ENCODE measurements at regions not wholly inside any gene's neighbourhood (a gene's known extent, or its start where the extent isn't known, plus 50 kb on each side); places are given as distances from the start of the nearest gene placed in this dataset.

DNA sequence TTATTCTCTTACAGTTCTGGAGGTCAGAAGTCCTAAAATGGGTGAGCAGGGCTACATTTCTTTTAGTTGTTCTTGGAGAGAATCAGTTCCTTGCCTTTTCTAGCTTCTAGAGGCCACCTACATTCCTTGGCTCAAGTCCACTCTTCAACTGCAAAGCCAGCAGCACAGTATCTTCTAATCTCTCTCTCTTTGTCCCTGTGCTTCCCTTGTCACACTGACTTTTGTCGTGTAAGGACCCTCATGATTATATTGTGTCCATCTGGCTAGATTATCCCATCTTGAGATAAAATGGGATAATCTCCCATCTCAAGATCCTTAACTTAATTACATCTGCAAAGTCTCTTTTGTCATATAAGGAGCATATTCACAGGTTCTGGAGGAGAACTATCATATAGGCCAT lies 359.0 kb downstream of the ADRA2A start:
- intact Hi-C loops (cut with DNase I; ENCODE audit: low total_unique reads), result no loop called here
- no peak for DNase-seq (ENCODE audit: low spot score in 2 of 2)
- TF ChIP-seq, protein P1, sequence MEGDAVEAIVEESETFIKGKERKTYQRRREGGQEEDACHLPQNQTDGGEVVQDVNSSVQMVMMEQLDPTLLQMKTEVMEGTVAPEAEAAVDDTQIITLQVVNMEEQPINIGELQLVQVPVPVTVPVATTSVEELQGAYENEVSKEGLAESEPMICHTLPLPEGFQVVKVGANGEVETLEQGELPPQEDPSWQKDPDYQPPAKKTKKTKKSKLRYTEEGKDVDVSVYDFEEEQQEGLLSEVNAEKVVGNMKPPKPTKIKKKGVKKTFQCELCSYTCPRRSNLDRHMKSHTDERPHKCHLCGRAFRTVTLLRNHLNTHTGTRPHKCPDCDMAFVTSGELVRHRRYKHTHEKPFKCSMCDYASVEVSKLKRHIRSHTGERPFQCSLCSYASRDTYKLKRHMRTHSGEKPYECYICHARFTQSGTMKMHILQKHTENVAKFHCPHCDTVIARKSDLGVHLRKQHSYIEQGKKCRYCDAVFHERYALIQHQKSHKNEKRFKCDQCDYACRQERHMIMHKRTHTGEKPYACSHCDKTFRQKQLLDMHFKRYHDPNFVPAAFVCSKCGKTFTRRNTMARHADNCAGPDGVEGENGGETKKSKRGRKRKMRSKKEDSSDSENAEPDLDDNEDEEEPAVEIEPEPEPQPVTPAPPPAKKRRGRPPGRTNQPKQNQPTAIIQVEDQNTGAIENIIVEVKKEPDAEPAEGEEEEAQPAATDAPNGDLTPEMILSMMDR (IDR thresholded peaks at IDR 0.05), result no peak
- no peak for TF ChIP-seq POLR2A (IDR thresholded peaks at IDR 0.05)
- 72 to 78% methylated on average over 1 of the region's 1 CpG for WGBS, 2 donors
- no peak overlapping the region for H3K4me3 ChIP-seq (ENCODE audit: low read depth, poor library complexity, severe bottlenecking)

DNA sequence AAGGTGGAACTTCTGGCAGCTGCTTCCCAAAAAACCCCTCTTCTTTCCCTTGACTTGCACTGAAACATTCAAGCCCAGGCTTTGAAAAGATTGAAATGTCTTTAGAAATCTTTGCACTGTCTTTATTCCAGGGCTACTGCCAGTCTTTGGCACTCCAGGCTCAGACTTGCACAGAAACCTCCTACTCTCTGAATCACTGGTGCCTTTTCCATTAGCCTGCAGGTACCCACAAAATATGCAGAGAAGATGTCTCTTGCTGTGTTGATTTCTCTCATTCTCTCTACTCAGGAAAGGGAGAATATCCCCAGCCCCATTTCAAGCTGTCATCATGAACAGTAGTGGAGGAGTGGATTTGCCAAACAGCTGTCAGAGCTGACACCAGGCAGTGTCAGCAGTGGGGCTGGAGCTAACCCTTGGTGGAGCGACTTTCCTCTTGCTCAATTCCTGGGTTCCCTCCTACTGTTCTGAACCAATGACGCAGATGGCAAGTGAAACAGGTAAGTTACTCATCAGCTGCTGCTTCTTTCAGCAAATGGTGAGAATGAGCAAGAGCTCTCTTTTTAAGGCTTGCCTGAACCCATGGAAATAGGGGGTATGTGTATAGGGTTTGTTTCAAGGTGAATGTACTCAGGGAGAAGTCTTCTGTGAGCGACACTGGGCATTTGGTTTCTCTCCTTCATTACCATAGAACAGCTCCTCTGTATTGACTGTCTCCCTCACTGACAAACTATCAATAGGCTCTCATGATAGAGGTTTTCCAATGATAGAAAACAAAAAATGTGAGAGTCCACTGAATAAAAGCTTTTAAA lies 362.4 kb downstream of the ADRA2A start:
- intact Hi-C loops (cut with DNase I; ENCODE audit: low total_unique reads), result no loop called here
- no peak for DNase-seq (ENCODE audit: low spot score in 2 of 2)
- TF ChIP-seq POLR2A (IDR thresholded peaks at IDR 0.05), result no peak
- TF ChIP-seq, protein P1 (IDR thresholded peaks at IDR 0.05), result no peak
- no peak overlapping the region for H3K4me3 ChIP-seq (ENCODE audit: low read depth, poor library complexity, severe bottlenecking)
- WGBS, 2 donors, result 68 to 84% methylated on average over 3 of the region's 3 CpGs

DNA sequence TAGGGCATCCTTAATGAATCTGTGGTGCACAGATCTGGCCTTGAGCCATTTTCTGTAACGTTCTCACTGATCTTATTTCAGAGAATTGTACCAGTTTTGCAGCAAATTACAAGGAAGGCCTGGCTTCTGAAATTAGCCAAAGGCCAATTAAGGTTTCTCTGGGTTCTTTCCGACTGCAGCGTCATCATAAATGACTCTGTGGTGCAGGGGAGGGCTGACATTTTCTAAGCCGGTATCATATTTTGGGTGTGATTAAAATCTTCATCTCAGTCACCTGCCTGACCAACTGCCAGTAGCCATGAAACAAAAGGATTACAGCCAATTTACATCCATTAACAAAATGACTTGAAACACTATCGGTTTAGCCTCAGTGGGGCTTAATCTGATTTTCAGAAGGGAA lies 363.7 kb downstream of the ADRA2A start:
- DNase-seq (ENCODE audit: low spot score in 2 of 2), result no peak
- no peak overlapping the region for H3K4me3 ChIP-seq (ENCODE audit: low read depth, poor library complexity, severe bottlenecking)
- TF ChIP-seq, protein P1 (IDR thresholded peaks at IDR 0.05), result no peak
- TF ChIP-seq POLR2A (IDR thresholded peaks at IDR 0.05), result no peak
- intact Hi-C loops (cut with DNase I; ENCODE audit: low total_unique reads), result no loop called here
- WGBS, 2 donors, result 72 to 73% methylated on average over 5 of the region's 5 CpGs

DNA sequence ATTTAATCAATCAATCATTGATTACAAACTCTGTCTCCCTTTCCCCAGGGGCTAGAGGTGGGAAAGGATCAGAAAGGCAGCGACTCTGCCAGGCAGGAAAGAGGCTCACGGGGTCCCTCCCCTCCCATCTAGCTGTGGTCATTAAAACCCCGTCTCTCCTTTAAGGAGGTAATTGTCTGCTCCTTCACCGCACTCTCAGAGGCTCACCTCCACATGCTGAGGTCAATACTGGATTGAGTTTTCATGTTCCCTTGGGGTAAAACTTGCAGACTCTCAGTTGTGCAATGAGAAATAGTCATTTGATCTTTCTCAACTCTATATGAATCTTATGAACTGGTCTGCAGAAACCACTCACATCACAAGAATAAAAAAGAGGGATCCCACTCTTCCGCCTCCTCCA lies 368.8 kb downstream of the ADRA2A start:
- TF ChIP-seq, protein P1 (IDR thresholded peaks at IDR 0.05), result no peak
- no peak for TF ChIP-seq POLR2A (IDR thresholded peaks at IDR 0.05)
- WGBS, 2 donors, result 39 to 40% methylated on average over 5 of the region's 5 CpGs
- H3K4me3 ChIP-seq (ENCODE audit: low read depth, poor library complexity, severe bottlenecking), result no peak overlapping the region
- intact Hi-C loops (cut with DNase I; ENCODE audit: low total_unique reads), result no loop called here
- no peak for DNase-seq (ENCODE audit: low spot score in 2 of 2)

DNA sequence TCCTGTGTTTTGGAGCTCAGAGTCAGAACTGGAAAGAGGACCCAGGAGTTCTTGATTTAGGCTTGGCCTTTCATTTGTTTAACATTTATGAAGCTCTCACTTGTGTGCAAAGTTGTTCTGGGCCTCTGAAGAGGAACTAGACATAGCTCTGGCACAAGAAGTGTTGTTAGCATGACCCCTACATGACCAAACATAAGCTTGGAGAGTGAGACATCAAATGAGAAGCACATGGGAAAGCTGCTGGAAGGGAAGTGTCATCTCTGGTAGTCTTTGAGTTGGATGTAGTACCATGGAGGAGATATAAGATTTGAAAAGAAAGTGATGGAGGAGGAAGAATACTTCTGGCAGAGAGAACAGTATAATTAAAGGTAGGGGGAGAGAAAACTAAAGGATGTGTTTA lies 370.1 kb downstream of the ADRA2A start:
- DNase-seq (ENCODE audit: low spot score in 2 of 2), result no peak
- intact Hi-C loops (cut with DNase I; ENCODE audit: low total_unique reads), result no loop called here
- TF ChIP-seq, protein P1 (IDR thresholded peaks at IDR 0.05), result no peak
- no peak for TF ChIP-seq POLR2A (IDR thresholded peaks at IDR 0.05)
- H3K4me3 ChIP-seq (ENCODE audit: low read depth, poor library complexity, severe bottlenecking), result no peak overlapping the region

DNA sequence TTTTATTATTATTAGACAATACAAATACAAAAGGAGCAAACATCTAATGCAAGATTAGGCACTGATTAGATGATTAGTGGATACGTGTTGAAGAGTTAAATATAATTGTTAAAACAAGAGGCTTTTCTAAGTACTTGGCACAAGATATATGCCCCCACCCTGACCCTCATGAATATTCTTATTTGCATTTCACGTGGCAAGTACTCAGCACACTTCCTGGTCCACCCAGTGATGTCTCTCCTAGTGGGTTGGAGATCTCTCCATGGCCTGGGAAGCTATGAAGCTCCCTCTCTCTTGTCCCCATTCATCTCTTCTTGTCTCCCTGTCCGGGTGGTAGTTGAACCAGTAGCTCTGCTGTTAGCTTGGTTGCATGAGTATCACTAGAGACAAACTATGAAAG lies 375.3 kb downstream of the ADRA2A start:
- intact Hi-C loops (cut with DNase I; ENCODE audit: low total_unique reads), result no loop called here
- TF ChIP-seq, protein P1 (IDR thresholded peaks at IDR 0.05), result no peak
- no peak for TF ChIP-seq POLR2A (IDR thresholded peaks at IDR 0.05)
- H3K4me3 ChIP-seq (ENCODE audit: low read depth, poor library complexity, severe bottlenecking), result no peak overlapping the region
- 50 to 54% methylated on average over 3 of the region's 3 CpGs for WGBS, 2 donors
- DNase-seq (ENCODE audit: low spot score in 2 of 2), result no peak

Measured in lower leg skin (tissue), 4 donors.